GM13976 (cell line): ENCODE measurements at regions not wholly inside any gene's neighbourhood (a gene's known extent, or its start where the extent isn't known, plus 50 kb on each side); places are given as distances from the start of the nearest gene placed in this dataset.

Source experiments
- DNase-seq: peaks from one replicate; pipeline ENCODE4 v3.0.0; 2012; ENCODE audit warnings: low spot score
- CTCF ChIP-seq: IDR thresholded peaks from 2 replicates; pipeline ENCODE4 v1.5.1; 2012; ENCODE audit warnings: borderline replicate concordance, mild to moderate bottlenecking; ENCODE audit not compliant: insufficient read depth; ENCODE audit errors: extremely low read depth, missing control alignments, control extremely low read depth
- in situ Hi-C: fragments of 300-500 bp; cut with MboI; formaldehyde crosslinking; loops from one replicate; pipeline ENCODE4 v1.12.0; 2022; ENCODE audit warnings: low sequenced_read_pairs, mixed read lengths, inconsistent platforms; ENCODE audit not compliant: unreplicated experiment

- in situ Hi-C loops: no loop called here
- DNase-seq: no peak
- TF ChIP-seq CTCF: no peak
Measured at GRCh38 chr11:119978696-119979095, 159.2 kb downstream of the TRIM29 start.

- in situ Hi-C loops: no loop called here
- DNase-seq: no peak
- TF ChIP-seq CTCF: no peak
Measured at GRCh38 chr11:119977881-119978280, 160.0 kb downstream of the TRIM29 start.

GRCh38 chr11:119977561-119977860, 160.4 kb downstream of the TRIM29 start:
- DNase-seq: no peak
- in situ Hi-C loops: no loop called here
- no peak for TF ChIP-seq CTCF

- TF ChIP-seq CTCF: no peak
- in situ Hi-C loops: no loop called here
- no peak for DNase-seq
Measured at GRCh38 chr11:119976805-119977560, 160.9 kb downstream of the TRIM29 start.

- no peak for DNase-seq
- TF ChIP-seq CTCF: no peak
- in situ Hi-C loops: no loop called here
Measured at GRCh38 chr11:119975561-119976152, 162.3 kb downstream of the TRIM29 start.

- TF ChIP-seq CTCF: no peak
- in situ Hi-C loops: no loop called here
- DNase-seq: no peak
Measured at GRCh38 chr11:119974467-119974866, 163.4 kb downstream of the TRIM29 start.
